WTC11 (cell line): ENCODE measurements at regions not wholly inside any gene's neighbourhood (a gene's known extent, or its start where the extent isn't known, plus 50 kb on each side); places are given as distances from the start of the nearest gene placed in this dataset.

Experiments used
- ATAC-seq: fragments of 200-7000 bp; cut with Tn5 transposase; 2 replicates; pipeline ENCODE4 v1.10.0; 2021; ENCODE audit warnings: mild to moderate bottlenecking, moderate library complexity
- CTCF ChIA-PET: fragments of 300-600 bp; sonication (Branson Sonifier 250); formaldehyde crosslinking; loops from one replicate; lab custom pipeline; 2021; ENCODE audit warnings: antibody characterized with exemption; lab: Charles Lee
- POLR2A ChIA-PET: fragments of 350-600 bp; sonication (Branson Sonifier 250); formaldehyde crosslinking; loops from one replicate; lab custom pipeline; 2021; ENCODE audit warnings: antibody characterized with exemption; lab: Charles Lee
- DNase-seq: peaks from one replicate; pipeline ENCODE4 v3.0.0; 2021; ENCODE audit warnings: low spot score
- H3K27ac Mint-ChIP-seq: 2 replicates; pipeline ENCODE4 v1.8.0; 2021; ENCODE audit warnings: mixed read lengths
- H3K27me3 Mint-ChIP-seq: 2 replicates; pipeline ENCODE4 v1.8.0; 2021; ENCODE audit warnings: low read depth, mild to moderate bottlenecking, moderate library complexity, mixed read lengths
- H3K36me3 Mint-ChIP-seq: 2 replicates; pipeline ENCODE4 v1.8.0; 2021; ENCODE audit warnings: mixed read lengths
- H3K4me1 Mint-ChIP-seq: 2 replicates; pipeline ENCODE4 v1.8.0; 2022; ENCODE audit warnings: mixed read lengths
- H3K4me3 Mint-ChIP-seq: 2 replicates; pipeline ENCODE4 v1.8.0; 2021; ENCODE audit warnings: mild to moderate bottlenecking, moderate library complexity, mixed read lengths
- H3K9me3 Mint-ChIP-seq: 2 replicates; pipeline ENCODE4 v1.8.0; 2021; ENCODE audit warnings: mixed read lengths
- E2F1 ChIP-seq: sonication (generic); formaldehyde crosslinking; IDR thresholded peaks from 2 replicates; pipeline ENCODE4 v1.8.0; 2022; ENCODE audit warnings: mild to moderate bottlenecking, missing genetic modification reagents
- ELF4 ChIP-seq: sonication (generic); formaldehyde crosslinking; IDR thresholded peaks from 2 replicates; pipeline ENCODE4 v1.8.1; 2022; ENCODE audit warnings: low read depth, mild to moderate bottlenecking, moderate library complexity, missing genetic modification reagents
- ETV6 ChIP-seq: sonication (generic); formaldehyde crosslinking; IDR thresholded peaks from 2 replicates; pipeline ENCODE4 v1.8.1; 2022; ENCODE audit warnings: mild to moderate bottlenecking, missing genetic modification reagents
- FOXJ3 ChIP-seq: sonication (generic); formaldehyde crosslinking; IDR thresholded peaks from 2 replicates; pipeline ENCODE4 v1.9.0; 2021; ENCODE audit warnings: missing genetic modification reagents, mild to moderate bottlenecking, borderline replicate concordance
- MAX ChIP-seq: sonication (generic); formaldehyde crosslinking; IDR thresholded peaks from 2 replicates; pipeline ENCODE4 v1.8.0; 2022; ENCODE audit warnings: mild to moderate bottlenecking, missing genetic modification reagents
- RELA ChIP-seq: sonication (generic); formaldehyde crosslinking; IDR thresholded peaks from 2 replicates; pipeline ENCODE4 v1.8.1; 2022; ENCODE audit warnings: missing genetic modification reagents, mild to moderate bottlenecking, borderline replicate concordance
- TCF7 ChIP-seq: sonication (generic); formaldehyde crosslinking; IDR thresholded peaks from 2 replicates; pipeline ENCODE4 v1.8.0; 2022; ENCODE audit warnings: mild to moderate bottlenecking, low read depth, missing genetic modification reagents, moderate library complexity
- ZNF263 ChIP-seq: sonication (generic); formaldehyde crosslinking; IDR thresholded peaks from 2 replicates; pipeline ENCODE4 v1.8.1; 2022; ENCODE audit warnings: low read depth, mild to moderate bottlenecking, moderate library complexity, missing genetic modification reagents
- ZNF416 ChIP-seq: fragments of 250-450 bp; sonication (Bioruptor Pico); IDR thresholded peaks from 2 replicates; pipeline ENCODE4 v1.9.0; 2021; ENCODE audit warnings: mild to moderate bottlenecking, inconsistent platforms
- ZNF512 ChIP-seq: sonication (generic); formaldehyde crosslinking; IDR thresholded peaks from 2 replicates; pipeline ENCODE4 v1.8.1; 2022; ENCODE audit warnings: missing genetic modification reagents, borderline replicate concordance
- ZSCAN18 ChIP-seq: fragments of 250-450 bp; sonication (Bioruptor Pico); IDR thresholded peaks from 2 replicates; pipeline ENCODE4 v2.1.2; 2022; ENCODE audit warnings: mild to moderate bottlenecking, moderate library complexity
- TF ChIP-seq, protein P1 (sequence below): fragments of 250-450 bp; sonication (Bioruptor Pico); IDR thresholded peaks from 2 replicates; pipeline ENCODE4 v1.9.0; 2021; ENCODE audit warnings: moderate library complexity, mild to moderate bottlenecking, inconsistent platforms, borderline replicate concordance
- TF ChIP-seq, protein P2 (sequence below): sonication (generic); formaldehyde crosslinking; IDR thresholded peaks from 2 replicates; pipeline ENCODE4 v1.8.0; 2022; ENCODE audit warnings: missing genetic modification reagents
- TF ChIP-seq, protein P3 (sequence below): sonication (generic); formaldehyde crosslinking; IDR thresholded peaks from 2 replicates; pipeline ENCODE4 v1.8.1; 2022; ENCODE audit warnings: low read depth, mild to moderate bottlenecking, moderate library complexity, missing genetic modification reagents, borderline replicate concordance

DNA sequence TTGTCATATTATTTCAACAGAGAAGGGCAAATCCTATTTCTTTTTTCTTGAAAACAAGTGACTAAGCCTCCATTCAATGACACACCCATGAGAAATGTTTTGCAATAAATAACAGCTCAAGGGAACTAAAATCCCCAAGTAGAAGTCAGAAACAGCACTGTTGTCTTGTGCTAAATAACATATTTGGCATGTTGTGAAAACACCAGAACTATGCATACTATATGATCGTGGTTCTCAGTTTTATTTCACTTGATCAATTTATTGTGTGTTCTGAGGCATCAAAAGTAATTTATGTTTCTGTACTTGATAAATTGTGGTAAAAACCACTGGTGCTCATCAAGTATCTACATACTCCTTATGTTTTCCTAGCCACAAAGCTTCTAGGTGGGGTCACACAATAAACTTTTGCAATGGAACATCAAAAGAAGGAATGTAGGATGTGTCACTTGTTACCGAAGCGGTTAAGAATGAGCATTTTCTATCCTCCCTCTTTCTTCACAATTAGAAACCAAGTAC lies 691.7 kb upstream of the CBLB start:
- CTCF ChIA-PET = no interaction called here
- POLR2A ChIA-PET = no interaction called here
- ATAC-seq = no peak

GRCh38 chr3:106566277-106566676 lies 697.5 kb upstream of the CBLB start:
- CTCF ChIA-PET = interaction anchor here (0.9 kb wide), 1 partner anchor 44 kb away, joined by 3 read pairs; no protein-coding TSS in a partner anchor

More for the DNA sequence above, 691.7 kb upstream of the CBLB start:
- no peaks in the 10 kb centered on the region for H3K9me3 Mint-ChIP-seq
- H3K27ac Mint-ChIP-seq = no peak overlapping the region
- no peaks in the 10 kb centered on the region for H3K27me3 Mint-ChIP-seq
- TF ChIP-seq, protein P1, sequence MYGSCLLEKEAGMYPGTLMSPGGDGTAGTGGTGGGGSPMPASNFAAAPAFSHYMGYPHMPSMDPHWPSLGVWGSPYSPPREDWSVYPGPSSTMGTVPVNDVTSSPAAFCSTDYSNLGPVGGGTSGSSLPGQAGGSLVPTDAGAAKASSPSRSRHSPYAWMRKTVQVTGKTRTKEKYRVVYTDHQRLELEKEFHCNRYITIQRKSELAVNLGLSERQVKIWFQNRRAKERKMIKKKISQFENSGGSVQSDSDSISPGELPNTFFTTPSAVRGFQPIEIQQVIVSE (CRISPR knock-in tag) = no peak
- TF ChIP-seq FOXJ3 (CRISPR knock-in tag) (no peak), ELF4 (CRISPR knock-in tag) (no peak), RELA (CRISPR knock-in tag) (no peak), ZNF263 (CRISPR knock-in tag) (no peak), MAX (no peak), ZNF512 (CRISPR knock-in tag) (no peak), TCF7 (CRISPR knock-in tag) (no peak), ZNF416 (no peak)
- TF ChIP-seq, protein P2, sequence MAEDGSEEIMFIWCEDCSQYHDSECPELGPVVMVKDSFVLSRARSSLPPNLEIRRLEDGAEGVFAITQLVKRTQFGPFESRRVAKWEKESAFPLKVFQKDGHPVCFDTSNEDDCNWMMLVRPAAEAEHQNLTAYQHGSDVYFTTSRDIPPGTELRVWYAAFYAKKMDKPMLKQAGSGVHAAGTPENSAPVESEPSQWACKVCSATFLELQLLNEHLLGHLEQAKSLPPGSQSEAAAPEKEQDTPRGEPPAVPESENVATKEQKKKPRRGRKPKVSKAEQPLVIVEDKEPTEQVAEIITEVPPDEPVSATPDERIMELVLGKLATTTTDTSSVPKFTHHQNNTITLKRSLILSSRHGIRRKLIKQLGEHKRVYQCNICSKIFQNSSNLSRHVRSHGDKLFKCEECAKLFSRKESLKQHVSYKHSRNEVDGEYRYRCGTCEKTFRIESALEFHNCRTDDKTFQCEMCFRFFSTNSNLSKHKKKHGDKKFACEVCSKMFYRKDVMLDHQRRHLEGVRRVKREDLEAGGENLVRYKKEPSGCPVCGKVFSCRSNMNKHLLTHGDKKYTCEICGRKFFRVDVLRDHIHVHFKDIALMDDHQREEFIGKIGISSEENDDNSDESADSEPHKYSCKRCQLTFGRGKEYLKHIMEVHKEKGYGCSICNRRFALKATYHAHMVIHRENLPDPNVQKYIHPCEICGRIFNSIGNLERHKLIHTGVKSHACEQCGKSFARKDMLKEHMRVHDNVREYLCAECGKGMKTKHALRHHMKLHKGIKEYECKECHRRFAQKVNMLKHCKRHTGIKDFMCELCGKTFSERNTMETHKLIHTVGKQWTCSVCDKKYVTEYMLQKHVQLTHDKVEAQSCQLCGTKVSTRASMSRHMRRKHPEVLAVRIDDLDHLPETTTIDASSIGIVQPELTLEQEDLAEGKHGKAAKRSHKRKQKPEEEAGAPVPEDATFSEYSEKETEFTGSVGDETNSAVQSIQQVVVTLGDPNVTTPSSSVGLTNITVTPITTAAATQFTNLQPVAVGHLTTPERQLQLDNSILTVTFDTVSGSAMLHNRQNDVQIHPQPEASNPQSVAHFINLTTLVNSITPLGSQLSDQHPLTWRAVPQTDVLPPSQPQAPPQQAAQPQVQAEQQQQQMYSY = no peak
- TF ChIP-seq, protein P3, sequence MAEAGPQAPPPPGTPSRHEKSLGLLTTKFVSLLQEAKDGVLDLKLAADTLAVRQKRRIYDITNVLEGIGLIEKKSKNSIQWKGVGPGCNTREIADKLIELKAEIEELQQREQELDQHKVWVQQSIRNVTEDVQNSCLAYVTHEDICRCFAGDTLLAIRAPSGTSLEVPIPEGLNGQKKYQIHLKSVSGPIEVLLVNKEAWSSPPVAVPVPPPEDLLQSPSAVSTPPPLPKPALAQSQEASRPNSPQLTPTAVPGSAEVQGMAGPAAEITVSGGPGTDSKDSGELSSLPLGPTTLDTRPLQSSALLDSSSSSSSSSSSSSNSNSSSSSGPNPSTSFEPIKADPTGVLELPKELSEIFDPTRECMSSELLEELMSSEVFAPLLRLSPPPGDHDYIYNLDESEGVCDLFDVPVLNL (CRISPR knock-in tag) = no peak
- H3K4me1 Mint-ChIP-seq = no peaks in the 10 kb centered on the region
- DNase-seq = no peak
- H3K36me3 Mint-ChIP-seq = no peaks in the 10 kb centered on the region
- no peak overlapping the region for H3K4me3 Mint-ChIP-seq

More at GRCh38 chr3:106566277-106566676, 697.5 kb upstream of the CBLB start:
- no peak overlapping the region for H3K27ac Mint-ChIP-seq
- DNase-seq = peak; percentile 12
- H3K27me3 Mint-ChIP-seq = no peaks in the 10 kb centered on the region
- 0 out of 2 replicates have a peak, but pooled peaks cover 4% of the 10 kb centered on the region for H3K9me3 Mint-ChIP-seq
- H3K36me3 Mint-ChIP-seq = no peaks in the 10 kb centered on the region
- peaks cover 5% of the 10 kb centered on the region; the same call in 1 of the 2 replicates for H3K4me1 Mint-ChIP-seq
- peak; percentile 86 for ATAC-seq
- no peak for TF ChIP-seq E2F1 (CRISPR knock-in tag)
- TF ChIP-seq ETV6 (CRISPR knock-in tag) = no peak
- TF ChIP-seq ZSCAN18 (CRISPR knock-in tag) = 0 out of 2 replicates have a peak, but pooled peaks have one; percentile 38
- TF ChIP-seq, all 79 proteins: peak for 1
- POLR2A ChIA-PET = no interaction called here
- no peak overlapping the region for H3K4me3 Mint-ChIP-seq
